ENCODE measurements at regions not wholly inside any gene's neighbourhood (a gene's known extent, or its start where the extent isn't known, plus 50 kb on each side); places are given as distances from the start of the nearest gene placed in this dataset.

DNA sequence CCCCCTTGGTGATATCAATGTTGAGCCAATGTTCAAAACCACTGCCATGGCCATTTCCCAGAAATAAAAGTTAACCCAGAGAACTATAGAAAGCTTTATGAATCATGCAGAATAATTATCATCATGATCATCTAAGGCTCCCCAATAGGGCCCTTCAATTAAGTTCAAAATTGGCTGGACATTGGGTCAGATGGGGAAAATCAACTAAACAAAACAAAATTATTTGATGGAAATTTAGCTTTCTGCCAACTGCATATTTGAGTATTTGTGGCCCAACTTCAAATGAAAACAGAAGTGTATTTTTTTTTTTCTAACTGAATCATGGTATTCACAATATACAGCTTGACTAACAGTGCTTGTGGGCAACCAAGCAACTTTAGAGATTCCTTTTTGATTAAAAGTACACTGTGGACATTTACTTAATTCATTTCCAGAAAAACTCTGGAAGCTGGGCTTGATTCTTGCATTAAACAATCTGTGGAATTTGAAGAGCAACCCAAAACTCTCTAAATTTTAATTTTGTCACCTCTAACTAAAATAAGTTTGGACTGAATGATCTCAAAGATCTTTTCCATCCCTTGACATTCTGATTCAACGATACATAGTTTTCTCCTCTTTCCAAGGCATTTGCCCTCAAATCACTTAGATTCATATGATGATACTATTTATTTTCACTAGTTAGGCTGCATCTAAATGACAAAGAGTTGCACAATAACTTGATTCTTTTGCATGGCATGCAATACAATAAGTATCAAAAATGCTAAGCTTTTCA is 203.2 kb downstream of the AHR start:
- intact Hi-C loops (cut with DNase I) = loop anchor here in 1 of 2 donors (10.0 kb wide), 1 partner anchor 143 kb away; no protein-coding TSS in a partner anchor
- no peak for DNase-seq (ENCODE audit: low spot score)

DNA sequence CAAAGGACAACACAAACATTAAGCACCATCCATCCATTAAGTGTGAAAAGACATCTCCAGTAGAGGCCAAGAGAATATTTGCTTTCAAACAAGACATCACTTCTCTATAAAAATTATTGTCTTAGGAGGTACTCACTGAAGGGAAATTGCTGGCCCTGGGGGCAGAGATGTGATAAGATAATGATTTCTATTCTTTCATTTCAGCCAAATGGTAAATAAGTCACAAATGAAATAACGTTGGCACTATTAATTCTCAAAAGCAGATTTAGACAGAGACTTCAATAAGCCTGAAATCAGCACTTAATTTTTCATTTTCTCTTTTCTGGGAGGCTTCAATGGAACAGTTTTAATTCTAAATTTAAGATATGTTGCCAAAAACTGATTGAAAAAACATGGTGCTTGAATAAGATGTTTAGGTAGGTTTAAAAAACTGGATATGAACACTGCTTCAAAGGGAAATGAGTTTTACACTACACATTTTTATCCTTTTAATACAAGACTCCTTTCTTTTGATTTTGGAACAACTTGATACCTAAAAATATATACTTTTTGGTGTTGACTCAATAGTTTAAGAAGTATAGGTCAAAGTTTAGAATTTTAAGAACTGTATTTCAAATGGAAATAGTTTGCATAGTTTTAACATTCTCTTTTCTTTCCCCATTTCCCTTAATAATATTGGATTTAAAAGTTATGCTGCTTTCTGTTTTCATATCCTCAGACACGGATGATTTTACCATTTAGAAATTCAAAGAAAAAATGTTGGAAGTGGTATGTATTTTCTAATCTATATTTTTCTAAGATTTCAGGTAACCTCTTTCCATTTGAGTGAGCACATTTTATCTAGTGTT is 204.0 kb downstream of the AHR start:
- intact Hi-C loops (cut with DNase I) = loop anchor here in 1 of 2 donors (10.0 kb wide), 1 partner anchor 142 kb away; no protein-coding TSS in a partner anchor
- DNase-seq (ENCODE audit: low spot score) = no peak

DNA sequence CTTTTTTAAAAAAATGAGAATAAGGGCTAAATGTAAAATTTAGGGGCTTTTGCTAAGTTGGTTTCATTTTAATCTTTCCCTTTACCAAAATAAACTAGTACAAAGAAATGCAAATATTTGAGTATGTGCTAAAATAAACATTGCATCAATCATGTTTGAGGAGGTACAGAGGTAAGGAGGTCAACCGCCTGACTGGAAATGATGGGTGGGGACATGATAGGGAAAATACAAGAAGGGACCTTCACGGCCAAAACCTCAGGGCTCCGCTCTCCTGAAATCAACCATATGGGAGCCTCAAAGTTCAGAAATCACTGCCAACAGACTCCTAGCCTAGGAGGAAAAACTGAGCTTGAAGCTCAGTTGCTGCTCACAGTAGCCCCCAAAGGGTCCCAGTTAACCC is 207.6 kb downstream of the AHR start:
- intact Hi-C loops (cut with DNase I) = loop anchor here in 1 of 2 donors (10.0 kb wide), 1 partner anchor 139 kb away; no protein-coding TSS in a partner anchor

DNA sequence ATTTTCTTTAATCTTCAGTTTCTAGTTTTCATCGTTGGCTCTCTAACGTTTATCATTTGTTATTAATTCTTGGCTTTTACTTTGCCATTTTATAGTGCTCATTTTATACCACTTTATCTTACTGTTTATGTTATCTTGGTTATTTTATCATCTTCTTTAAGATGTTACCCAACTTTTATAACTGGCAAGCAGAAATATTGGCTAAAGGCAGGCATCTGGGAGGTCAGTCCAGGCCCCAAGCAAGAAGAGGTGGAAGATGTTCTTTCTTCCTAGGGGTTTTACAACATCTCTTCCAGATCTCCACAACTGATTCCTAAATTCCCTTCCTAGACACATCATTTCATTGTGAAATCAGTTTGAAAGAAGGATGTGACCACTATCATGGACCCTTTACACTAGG is 208.1 kb downstream of the AHR start:
- intact Hi-C loops (cut with DNase I) = loop anchor here in 1 of 2 donors (10.0 kb wide), 1 partner anchor 138 kb away; no protein-coding TSS in a partner anchor
- DNase-seq (ENCODE audit: low spot score) = no peak

More for the DNA sequence above, 207.6 kb downstream of the AHR start:
- no peak for DNase-seq (ENCODE audit: low spot score)

DNA sequence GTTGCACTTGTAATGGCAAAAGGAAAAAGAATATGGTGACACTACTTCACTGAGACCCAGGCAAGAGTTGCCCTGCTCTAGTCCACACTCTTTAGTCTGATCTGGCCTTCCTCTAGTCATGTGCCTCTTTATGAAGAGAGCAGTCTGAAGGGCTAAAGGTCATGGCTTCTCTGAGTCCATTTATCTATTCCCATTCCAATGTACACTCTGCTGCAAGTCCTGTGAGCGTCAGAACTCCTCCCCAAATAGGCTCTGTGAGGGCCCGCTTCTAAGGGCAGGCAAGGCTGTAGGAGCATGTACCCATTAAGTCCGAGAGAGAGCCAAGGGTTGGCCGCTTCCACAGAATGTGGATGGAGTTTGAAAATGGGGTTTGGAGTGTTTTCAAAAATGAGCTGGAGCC is 209.3 kb downstream of the AHR start:
- intact Hi-C loops (cut with DNase I) = loop anchor here in 1 of 2 donors (10.0 kb wide), 1 partner anchor 137 kb away; no protein-coding TSS in a partner anchor
- no peak for DNase-seq (ENCODE audit: low spot score)

DNA sequence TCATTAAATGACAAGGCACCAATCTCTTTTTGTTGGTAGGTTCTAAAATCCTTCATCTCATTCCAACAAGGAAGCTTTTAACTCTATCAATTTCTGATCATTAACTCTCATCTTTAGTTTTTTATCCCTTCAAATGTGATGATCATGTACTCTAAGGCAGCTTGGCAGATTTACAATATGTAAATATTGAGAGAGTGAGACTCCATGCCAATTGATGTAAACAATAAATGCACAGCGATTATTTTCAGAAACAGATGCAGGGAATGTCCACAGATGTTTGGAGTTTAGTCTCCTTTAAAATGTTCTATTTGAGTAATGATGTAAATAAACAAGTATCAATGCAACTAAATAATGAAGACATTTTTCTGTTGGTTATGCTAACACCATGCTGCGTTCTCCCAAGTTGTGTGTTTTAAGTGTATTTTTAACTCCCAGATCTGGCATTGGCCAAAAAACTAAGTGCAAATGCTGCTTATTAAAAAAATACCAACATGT is 213.8 kb downstream of the AHR start:
- no peak for DNase-seq (ENCODE audit: low spot score)
- intact Hi-C loops (cut with DNase I) = no loop called here

DNA sequence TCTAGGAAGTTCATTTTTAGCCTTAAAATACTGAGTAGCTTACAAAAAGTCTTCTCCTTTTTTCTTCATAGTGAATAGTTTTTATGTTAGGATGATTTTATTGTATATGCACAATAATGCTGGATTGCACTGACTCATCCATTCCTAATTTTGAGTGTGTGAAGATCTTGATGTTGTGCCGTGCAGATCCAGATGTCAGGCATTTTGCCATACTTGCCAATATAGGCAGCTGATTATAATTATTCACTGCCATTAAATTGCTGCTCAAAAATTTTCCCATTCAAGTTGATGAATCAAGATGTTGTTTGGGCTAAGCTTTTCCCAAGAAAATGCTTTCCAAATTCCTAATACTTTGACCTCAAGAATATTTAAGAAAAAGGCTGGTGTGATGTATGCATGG is 218.3 kb downstream of the AHR start:
- no peak for DNase-seq (ENCODE audit: low spot score)
- intact Hi-C loops (cut with DNase I) = no loop called here

DNA sequence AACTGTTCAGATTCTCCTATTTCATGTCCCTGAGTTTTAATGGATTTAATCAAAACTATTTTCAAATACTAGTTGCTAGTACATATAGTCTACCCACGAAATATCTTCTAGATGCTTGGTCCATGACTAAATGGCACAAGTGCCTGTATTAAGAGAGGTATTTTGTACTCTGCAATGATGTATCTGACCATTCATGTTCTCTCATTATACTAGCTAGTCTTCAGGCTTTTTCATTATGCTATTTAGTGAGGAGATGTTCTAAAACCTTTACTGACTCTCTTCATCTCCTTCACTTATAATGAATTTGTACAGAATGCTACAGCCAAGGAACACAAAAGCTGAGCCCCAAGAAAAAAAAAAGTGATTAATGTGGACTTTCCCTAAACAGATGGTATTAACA is 222.5 kb downstream of the AHR start:
- intact Hi-C loops (cut with DNase I) = no loop called here
- no peak for DNase-seq (ENCODE audit: low spot score)

DNA sequence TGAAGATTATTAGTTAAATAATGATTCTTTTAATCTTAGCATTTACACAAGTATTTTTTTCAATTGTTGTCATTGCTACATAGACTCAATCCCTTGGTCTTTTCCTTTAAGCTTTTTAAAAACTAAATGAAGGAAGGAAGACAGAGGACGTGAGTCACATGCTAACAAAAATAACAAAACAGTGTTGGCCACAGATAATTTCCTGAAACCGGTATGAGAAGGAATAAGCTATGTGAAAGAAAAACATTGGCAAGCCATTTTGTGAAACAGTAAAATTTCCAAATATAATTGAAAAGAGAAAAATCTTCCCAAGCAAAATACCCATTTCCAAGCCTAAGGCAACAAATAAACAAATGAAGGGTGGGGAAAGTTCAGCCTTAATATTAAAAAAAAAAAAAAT is 223.0 kb downstream of the AHR start:
- intact Hi-C loops (cut with DNase I) = no loop called here
- no peak for DNase-seq (ENCODE audit: low spot score)

DNA sequence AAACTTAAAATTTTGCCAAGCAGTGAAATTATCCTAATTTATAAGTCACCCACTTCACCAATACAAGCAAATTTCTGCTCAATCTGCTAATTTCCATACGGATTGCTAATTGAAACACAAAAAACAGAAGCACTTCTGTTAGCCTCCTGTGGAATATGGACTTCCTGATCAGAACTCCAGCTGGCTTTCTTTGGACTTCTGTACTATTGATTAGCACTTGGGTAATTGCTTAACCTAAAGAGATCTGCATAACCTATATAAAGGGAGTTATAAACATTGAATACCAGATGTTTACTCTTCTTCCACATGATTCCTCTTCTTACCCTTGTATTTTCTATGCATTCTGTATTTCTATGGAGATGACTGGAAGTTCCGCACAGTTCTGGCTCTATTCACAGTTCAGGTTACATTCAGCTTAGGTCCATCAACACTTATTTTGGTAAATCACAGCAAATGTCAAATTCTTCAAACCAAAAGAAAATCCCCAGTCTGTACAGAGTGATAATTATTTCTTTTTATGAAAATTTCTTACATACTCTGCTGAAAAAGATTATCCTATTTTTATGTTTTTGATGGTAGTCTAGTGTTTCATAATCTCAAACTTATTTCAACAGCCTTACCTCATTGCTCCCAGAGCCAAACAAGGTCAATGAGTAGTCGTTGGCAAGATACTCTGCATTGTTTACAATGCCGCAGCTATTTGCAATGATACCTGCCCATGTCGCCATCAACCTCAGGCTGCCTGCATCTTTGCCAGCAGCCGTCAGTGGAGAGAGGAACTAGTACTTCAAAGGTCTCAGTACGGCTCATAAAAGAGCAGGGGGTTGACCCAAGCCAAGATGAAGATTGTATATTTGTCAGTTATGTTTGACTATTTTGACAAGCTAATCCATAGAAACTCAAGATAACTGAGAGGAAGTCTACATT is 225.6 kb downstream of the AHR start:
- intact Hi-C loops (cut with DNase I) = no loop called here
- no peak for DNase-seq (ENCODE audit: low spot score)

DNA sequence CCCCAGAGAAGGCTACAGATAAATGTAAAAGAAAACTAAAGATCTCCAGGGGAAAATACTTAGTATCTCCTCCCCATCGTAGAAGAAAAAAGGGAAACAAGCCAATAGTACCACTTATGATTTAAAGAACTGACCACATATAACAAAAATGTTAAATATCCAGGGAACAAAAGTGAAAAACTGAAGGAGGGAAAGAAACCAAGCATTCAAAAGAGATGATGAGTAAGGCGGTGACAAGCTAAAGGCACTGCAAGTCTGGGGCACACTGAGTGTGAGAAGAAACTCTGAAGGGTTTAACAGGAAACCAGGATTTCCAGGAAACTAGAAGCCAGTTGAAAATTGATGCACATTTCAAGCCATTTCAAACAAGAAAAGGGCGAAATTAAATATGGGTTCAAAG is 226.3 kb downstream of the AHR start:
- DNase-seq (ENCODE audit: low spot score) = no peak
- intact Hi-C loops (cut with DNase I) = no loop called here

DNA sequence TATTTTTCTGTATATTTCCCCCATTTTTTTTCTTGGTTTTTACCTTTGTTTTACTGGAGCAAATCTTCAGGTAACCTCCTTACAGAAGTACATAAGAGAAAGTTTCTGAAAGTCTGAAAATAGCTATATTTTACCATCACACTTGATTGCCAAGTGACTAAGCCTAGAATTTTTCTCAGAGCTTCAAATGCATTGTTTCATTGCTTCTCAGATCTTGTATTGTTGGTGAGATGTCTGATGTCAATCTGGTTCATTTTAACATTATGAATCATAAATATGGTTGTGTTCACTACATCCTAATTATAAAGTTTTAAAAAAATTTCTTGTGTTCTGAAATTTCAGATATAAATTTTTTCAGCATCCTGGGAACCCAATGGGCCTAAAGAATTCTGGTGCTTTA is 228.2 kb downstream of the AHR start:
- no peak for DNase-seq (ENCODE audit: low spot score)
- intact Hi-C loops (cut with DNase I) = no loop called here

DNA sequence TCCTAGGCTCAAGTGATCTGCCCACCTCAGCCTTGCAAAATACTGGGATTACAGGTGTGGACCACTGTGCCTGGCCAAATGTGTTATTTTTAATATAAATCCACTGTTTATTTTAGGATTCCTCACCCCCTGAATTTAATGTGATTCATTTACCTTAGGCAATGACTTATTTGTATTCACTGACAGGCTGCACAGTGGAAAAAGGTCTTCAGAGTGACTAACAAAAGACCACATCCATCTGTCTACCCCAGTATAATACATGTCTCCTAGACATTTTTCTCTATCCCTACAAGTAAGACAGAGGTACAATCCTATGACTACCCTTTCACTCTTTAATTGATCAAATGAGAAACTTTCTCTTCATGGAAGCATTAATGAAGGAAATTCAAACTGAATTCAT is 230.2 kb downstream of the AHR start:
- DNase-seq (ENCODE audit: low spot score) = no peak
- intact Hi-C loops (cut with DNase I) = no loop called here

DNA sequence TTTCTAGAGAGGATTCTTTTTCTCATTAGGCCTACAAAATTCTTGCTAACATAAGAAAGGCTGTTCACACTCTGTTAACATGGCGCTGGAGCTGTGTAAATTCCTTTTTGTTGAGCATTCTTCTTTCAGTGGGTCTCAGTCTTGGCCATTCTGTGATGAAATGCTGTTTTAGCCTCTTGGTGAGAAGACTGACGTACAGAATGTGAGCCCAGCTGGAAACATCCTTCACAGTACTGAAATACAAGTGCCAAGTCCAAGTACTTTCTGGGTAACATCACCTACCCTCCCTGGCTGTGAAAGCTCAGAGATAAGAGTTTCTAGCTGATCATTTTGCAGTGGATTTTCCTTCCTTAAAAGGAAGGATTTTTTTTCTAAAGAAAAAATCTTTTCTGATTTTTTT is 231.8 kb downstream of the AHR start:
- no peak for DNase-seq (ENCODE audit: low spot score)
- intact Hi-C loops (cut with DNase I) = no loop called here

DNA sequence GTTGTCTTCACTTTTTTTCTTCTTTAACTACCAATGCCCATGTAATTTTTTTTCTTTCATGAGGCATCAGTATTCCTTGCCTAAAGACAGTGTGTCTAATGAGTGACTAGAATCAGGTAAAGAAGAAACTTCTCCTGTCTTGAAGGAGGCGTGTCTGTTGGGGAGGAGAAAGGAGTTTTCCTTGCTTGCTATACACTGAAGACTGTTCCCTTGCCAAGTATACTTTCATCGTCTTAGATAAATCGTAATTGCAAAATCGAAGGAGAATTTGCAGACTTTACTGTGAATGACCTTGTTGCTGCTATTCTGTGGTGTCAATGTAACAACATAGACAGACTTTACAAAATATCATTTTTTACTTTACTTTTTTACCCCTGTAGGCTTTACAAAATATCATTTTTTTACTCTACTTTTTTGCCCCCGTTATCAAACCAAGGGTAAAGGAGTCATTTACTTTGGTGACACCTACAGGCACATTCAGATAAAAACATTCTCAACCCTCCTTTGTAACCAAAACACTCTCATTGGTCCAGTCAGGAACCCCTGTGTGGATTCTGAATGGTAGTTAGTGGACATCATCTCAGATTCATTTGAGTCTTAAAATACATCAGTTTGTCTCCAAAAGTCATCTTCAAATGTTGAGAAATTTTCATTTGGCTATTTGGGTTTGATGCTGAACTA is 232.4 kb downstream of the AHR start:
- intact Hi-C loops (cut with DNase I) = no loop called here

DNA sequence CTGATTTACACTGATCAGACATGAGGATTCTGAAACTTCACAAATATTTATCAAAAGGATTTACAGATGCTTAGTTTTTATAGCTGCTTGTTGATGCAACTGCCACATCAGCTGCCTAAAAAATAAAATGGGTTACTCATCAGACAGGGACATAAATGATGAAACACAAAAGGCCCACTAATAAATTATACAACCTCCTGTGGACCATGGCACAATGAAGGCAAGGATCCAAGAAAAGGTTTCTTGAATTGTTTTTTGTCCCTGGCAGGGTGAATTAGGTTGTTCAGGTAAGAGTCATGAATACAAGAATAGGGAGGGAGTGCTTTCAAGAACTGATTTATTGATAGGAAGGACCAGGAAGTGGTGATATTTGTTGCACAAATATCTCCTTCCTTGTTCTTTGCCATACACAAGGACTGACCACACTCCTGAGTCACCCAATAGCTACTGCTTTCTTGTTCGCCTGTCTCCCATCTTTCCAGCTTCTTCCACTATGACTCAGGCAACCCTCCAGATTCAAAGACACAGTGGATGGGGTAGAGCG is 234.5 kb downstream of the AHR start:
- intact Hi-C loops (cut with DNase I) = no loop called here
- no peak for DNase-seq (ENCODE audit: low spot score)

More for the DNA sequence above, 232.4 kb downstream of the AHR start:
- DNase-seq (ENCODE audit: low spot score) = no peak

DNA sequence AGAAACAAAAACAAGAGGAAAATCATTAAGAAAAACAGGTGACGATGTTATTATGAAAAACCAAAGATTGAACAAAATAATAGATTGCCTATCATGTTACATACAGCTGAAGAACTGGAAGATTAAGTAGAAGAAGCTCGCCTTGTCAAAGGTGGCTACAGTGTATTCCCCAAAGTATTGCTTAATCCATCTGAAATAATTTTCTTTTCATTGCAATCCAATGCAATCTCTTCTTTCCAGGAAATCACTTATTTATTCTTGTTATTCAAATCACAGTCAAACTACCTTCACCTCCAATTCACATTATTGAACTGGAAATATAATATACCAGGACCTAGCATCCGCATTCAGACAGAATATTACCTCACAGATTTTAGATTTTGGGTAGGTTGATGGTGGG is 235.9 kb downstream of the AHR start:
- intact Hi-C loops (cut with DNase I) = no loop called here
- no peak for DNase-seq (ENCODE audit: low spot score)

DNA sequence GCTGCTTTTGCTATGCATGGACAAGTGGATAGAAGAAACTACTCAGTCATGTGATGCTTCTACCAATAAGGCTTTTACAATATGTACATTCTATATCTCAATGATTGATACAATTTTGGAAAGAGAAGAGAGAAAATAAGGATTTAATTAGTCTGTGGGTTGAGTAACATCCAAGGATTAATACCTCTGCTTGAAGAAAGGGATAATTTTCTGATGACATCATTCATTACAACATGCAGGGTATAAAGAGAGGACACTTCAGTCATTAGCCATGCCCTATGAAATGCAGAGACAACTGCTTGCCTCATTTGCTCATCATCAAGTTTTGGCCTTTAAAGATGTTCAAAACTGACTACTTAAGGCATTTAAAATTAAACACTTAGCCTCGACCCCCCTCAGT is 237.3 kb downstream of the AHR start:
- intact Hi-C loops (cut with DNase I) = no loop called here
- no peak for DNase-seq (ENCODE audit: low spot score)

Measured in posterior vena cava (tissue), 2 donors.